ENCODE measurements at regions not wholly inside any gene's neighbourhood (a gene's known extent, or its start where the extent isn't known, plus 50 kb on each side); places are given as distances from the start of the nearest gene placed in this dataset.
A peak's percentile ranks its signal among the peaks of the same experiment; 100 is the strongest.

DNA sequence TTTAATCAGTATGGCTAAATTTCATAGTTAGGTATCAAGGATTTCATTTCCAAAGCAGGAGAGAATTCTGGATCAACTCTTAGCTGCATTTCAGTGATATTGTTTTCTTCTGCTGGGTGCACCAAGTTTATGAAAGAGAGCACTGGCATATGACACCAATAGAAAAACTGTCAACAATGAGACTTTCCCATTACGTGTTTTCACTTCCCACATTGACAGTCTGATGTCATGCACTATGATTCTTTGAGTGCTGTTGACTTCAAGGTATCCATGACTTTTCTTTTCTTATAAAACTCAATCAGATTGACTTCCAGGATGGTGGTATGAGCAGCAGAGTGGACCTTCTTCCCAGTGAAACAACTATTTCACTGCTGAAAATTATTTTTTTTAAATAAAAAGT, 476.1 kb downstream of the EDEM1 start:
- DNase-seq (ENCODE audit: low read depth in 4 of 6, low spot score in 6 of 6) = no peak
- H3K4me1 ChIP-seq (ENCODE audit: control insufficient read depth, insufficient read depth, low read length) = no peaks in the 10 kb centered on the region
- H3K9me3 ChIP-seq (ENCODE audit: control insufficient read depth, insufficient read depth, low read length) = peaks cover 2% of the 10 kb centered on the region
- H3K27me3 ChIP-seq (ENCODE audit: control insufficient read depth, insufficient read depth, low read length) = no peaks in the 10 kb centered on the region
- no peak overlapping the region for H3K4me3 ChIP-seq (ENCODE audit: low read depth, low read length)
- H3K27ac ChIP-seq (ENCODE audit: low read depth, low read length) = no peak overlapping the region
- H3K36me3 ChIP-seq (ENCODE audit: control insufficient read depth, insufficient read depth, low read length) = no peaks in the 10 kb centered on the region
- no CpG with 5 or more reads among the region's 1 CpG for WGBS (ENCODE audit: insufficient coverage)

- Histone ChIP-seq H3K36me3 (ENCODE audit: control insufficient read depth, insufficient read depth, low read length) (no peaks in the 10 kb centered on the region), H3K27me3 (ENCODE audit: control insufficient read depth, insufficient read depth, low read length) (no peaks in the 10 kb centered on the region), H3K4me3 (ENCODE audit: low read depth, low read length) (no peak overlapping the region), H3K4me1 (ENCODE audit: control insufficient read depth, insufficient read depth, low read length) (no peaks in the 10 kb centered on the region), H3K9me3 (ENCODE audit: control insufficient read depth, insufficient read depth, low read length) (peaks cover 5% of the 10 kb centered on the region), H3K27ac (ENCODE audit: low read depth, low read length) (no peak overlapping the region)
- no peak for DNase-seq (ENCODE audit: low read depth in 4 of 6, low spot score in 6 of 6)
- WGBS (ENCODE audit: insufficient coverage) = no CpG with 5 or more reads among the region's 4 CpGs
Measured at GRCh38 chr3:5666455-5666854, 478.9 kb downstream of the EDEM1 start.

- WGBS (ENCODE audit: insufficient coverage) = no CpG with 5 or more reads among the region's 3 CpGs
- H3K27ac ChIP-seq (ENCODE audit: low read depth, low read length) = no peak overlapping the region
Measured at GRCh38 chr3:5673521-5673920, 486.0 kb downstream of the EDEM1 start.

DNA sequence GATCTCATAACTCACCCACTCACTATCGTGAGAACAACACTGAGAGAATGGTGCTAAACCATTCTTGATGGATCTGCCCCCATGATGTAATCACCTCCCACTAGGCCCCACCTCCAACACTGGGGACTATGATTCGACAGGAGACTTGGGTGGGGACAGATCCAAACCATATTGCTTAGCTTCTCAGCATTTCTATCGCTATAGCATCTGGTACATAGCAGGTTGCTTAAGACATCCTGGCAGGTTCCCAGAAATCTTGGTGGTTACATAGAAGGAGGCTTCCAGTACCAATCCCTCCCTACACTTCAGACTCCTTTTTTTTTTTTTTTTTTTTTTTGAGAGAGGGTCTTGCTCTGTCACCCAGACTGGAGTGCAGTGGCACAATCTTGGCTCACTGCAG, 487.8 kb downstream of the EDEM1 start:
- DNase-seq (ENCODE audit: low read depth in 4 of 6, low spot score in 6 of 6) = peak in 1 of 6 donors; percentile 23
- H3K36me3 ChIP-seq (ENCODE audit: control insufficient read depth, insufficient read depth, low read length) = no peaks in the 10 kb centered on the region
- WGBS (ENCODE audit: insufficient coverage) = no CpG with 5 or more reads among the region's 3 CpGs
- peaks cover 3% of the 10 kb centered on the region for H3K9me3 ChIP-seq (ENCODE audit: control insufficient read depth, insufficient read depth, low read length)
- H3K4me3 ChIP-seq (ENCODE audit: low read depth, low read length) = no peak overlapping the region
- H3K27me3 ChIP-seq (ENCODE audit: control insufficient read depth, insufficient read depth, low read length) = no peaks in the 10 kb centered on the region
- no peak overlapping the region for H3K27ac ChIP-seq (ENCODE audit: low read depth, low read length)
- no peaks in the 10 kb centered on the region for H3K4me1 ChIP-seq (ENCODE audit: control insufficient read depth, insufficient read depth, low read length)

More at GRCh38 chr3:5673521-5673920, 486.0 kb downstream of the EDEM1 start:
- DNase-seq (ENCODE audit: low read depth in 4 of 6, low spot score in 6 of 6) = no peak
- no peaks in the 10 kb centered on the region for H3K36me3 ChIP-seq (ENCODE audit: control insufficient read depth, insufficient read depth, low read length)
- no peaks in the 10 kb centered on the region for H3K4me1 ChIP-seq (ENCODE audit: control insufficient read depth, insufficient read depth, low read length)
- no peaks in the 10 kb centered on the region for H3K27me3 ChIP-seq (ENCODE audit: control insufficient read depth, insufficient read depth, low read length)
- H3K4me3 ChIP-seq (ENCODE audit: low read depth, low read length) = no peak overlapping the region
- peaks cover 3% of the 10 kb centered on the region for H3K9me3 ChIP-seq (ENCODE audit: control insufficient read depth, insufficient read depth, low read length)

- no peaks in the 10 kb centered on the region for H3K9me3 ChIP-seq (ENCODE audit: control insufficient read depth, insufficient read depth, low read length)
- H3K27ac ChIP-seq (ENCODE audit: low read depth, low read length) = no peak overlapping the region
- no peaks in the 10 kb centered on the region for H3K36me3 ChIP-seq (ENCODE audit: control insufficient read depth, insufficient read depth, low read length)
- DNase-seq (ENCODE audit: low read depth in 4 of 6, low spot score in 6 of 6) = no peak
- H3K4me1 ChIP-seq (ENCODE audit: control insufficient read depth, insufficient read depth, low read length) = no peaks in the 10 kb centered on the region
- WGBS (ENCODE audit: insufficient coverage) = 80% methylated on average over 5 of the region's 6 CpGs
- no peak overlapping the region for H3K4me3 ChIP-seq (ENCODE audit: low read depth, low read length)
- no peaks in the 10 kb centered on the region for H3K27me3 ChIP-seq (ENCODE audit: control insufficient read depth, insufficient read depth, low read length)
Measured at GRCh38 chr3:5677555-5677954, 490.0 kb downstream of the EDEM1 start.

- Histone ChIP-seq H3K4me1 (ENCODE audit: control insufficient read depth, insufficient read depth, low read length) (no peaks in the 10 kb centered on the region), H3K36me3 (ENCODE audit: control insufficient read depth, insufficient read depth, low read length) (no peaks in the 10 kb centered on the region), H3K27me3 (ENCODE audit: control insufficient read depth, insufficient read depth, low read length) (no peaks in the 10 kb centered on the region), H3K9me3 (ENCODE audit: control insufficient read depth, insufficient read depth, low read length) (no peaks in the 10 kb centered on the region), H3K4me3 (ENCODE audit: low read depth, low read length) (no peak overlapping the region), H3K27ac (ENCODE audit: low read depth, low read length) (no peak overlapping the region)
- DNase-seq (ENCODE audit: low read depth in 4 of 6, low spot score in 6 of 6) = no peak
- no CpG with 5 or more reads among the region's 2 CpGs for WGBS (ENCODE audit: insufficient coverage)
Measured at GRCh38 chr3:5678248-5678647, 490.7 kb downstream of the EDEM1 start.

DNA sequence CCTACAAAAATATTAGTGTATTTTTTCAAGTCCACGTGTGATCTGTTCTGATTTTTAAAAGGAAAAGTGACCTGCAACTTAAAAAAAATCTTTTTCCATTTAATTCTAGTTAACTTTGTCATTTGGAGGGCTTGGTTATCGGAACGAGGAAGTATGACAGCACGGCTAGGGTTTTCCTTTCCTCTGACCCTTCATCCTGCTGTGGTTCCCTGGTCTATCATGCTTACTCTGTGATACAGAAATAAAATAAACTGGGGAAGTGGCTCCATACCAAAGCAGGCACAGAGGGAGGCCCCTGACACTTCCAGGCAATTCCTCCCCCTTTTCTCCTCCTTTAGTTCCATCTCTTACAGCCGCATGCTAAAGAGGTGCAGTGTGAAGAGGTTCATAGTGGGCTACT, 491.3 kb downstream of the EDEM1 start:
- no peaks in the 10 kb centered on the region for H3K4me1 ChIP-seq (ENCODE audit: control insufficient read depth, insufficient read depth, low read length)
- no peak for DNase-seq (ENCODE audit: low read depth in 4 of 6, low spot score in 6 of 6)
- H3K9me3 ChIP-seq (ENCODE audit: control insufficient read depth, insufficient read depth, low read length) = no peaks in the 10 kb centered on the region
- H3K27ac ChIP-seq (ENCODE audit: low read depth, low read length) = no peak overlapping the region
- no peaks in the 10 kb centered on the region for H3K27me3 ChIP-seq (ENCODE audit: control insufficient read depth, insufficient read depth, low read length)
- no peak overlapping the region for H3K4me3 ChIP-seq (ENCODE audit: low read depth, low read length)
- no peaks in the 10 kb centered on the region for H3K36me3 ChIP-seq (ENCODE audit: control insufficient read depth, insufficient read depth, low read length)
- 86% methylated on average over 1 of the region's 5 CpGs for WGBS (ENCODE audit: insufficient coverage)

- 77% methylated on average over 1 of the region's 3 CpGs for WGBS (ENCODE audit: insufficient coverage)
- no peaks in the 10 kb centered on the region for H3K36me3 ChIP-seq (ENCODE audit: control insufficient read depth, insufficient read depth, low read length)
- no peak overlapping the region for H3K27ac ChIP-seq (ENCODE audit: low read depth, low read length)
- no peaks in the 10 kb centered on the region for H3K9me3 ChIP-seq (ENCODE audit: control insufficient read depth, insufficient read depth, low read length)
- H3K27me3 ChIP-seq (ENCODE audit: control insufficient read depth, insufficient read depth, low read length) = no peaks in the 10 kb centered on the region
- no peak overlapping the region for H3K4me3 ChIP-seq (ENCODE audit: low read depth, low read length)
- H3K4me1 ChIP-seq (ENCODE audit: control insufficient read depth, insufficient read depth, low read length) = no peaks in the 10 kb centered on the region
- no peak for DNase-seq (ENCODE audit: low read depth in 4 of 6, low spot score in 6 of 6)
Measured at GRCh38 chr3:5687230-5687629, 499.7 kb downstream of the EDEM1 start.

DNA sequence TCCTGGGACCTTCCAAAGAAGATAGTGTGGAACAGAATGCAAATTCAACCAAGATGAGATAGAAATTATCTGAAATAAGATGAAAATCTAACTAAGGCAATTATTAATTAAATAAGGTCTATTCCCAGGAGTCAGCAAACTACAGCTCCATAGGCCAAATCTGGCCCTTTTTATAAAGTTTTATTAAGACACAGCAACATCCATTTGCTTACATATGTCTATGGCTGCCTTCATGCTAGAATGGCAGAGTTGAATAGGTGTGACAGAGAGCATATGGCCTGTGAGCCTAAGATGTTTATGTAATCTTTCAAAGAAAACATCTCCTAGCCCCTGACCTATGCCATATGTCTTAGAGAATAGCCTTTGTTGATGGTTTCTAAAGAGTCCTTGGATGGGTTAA, 503.0 kb downstream of the EDEM1 start:
- Histone ChIP-seq H3K27ac (ENCODE audit: low read depth, low read length) (no peak overlapping the region), H3K27me3 (ENCODE audit: control insufficient read depth, insufficient read depth, low read length) (no peaks in the 10 kb centered on the region), H3K4me1 (ENCODE audit: control insufficient read depth, insufficient read depth, low read length) (no peaks in the 10 kb centered on the region), H3K9me3 (ENCODE audit: control insufficient read depth, insufficient read depth, low read length) (no peaks in the 10 kb centered on the region), H3K4me3 (ENCODE audit: low read depth, low read length) (no peak overlapping the region), H3K36me3 (ENCODE audit: control insufficient read depth, insufficient read depth, low read length) (no peaks in the 10 kb centered on the region)
- DNase-seq (ENCODE audit: low read depth in 4 of 6, low spot score in 6 of 6) = no peak

- WGBS (ENCODE audit: insufficient coverage) = 67% methylated on average over 2 of the region's 3 CpGs
- Histone ChIP-seq H3K27me3 (ENCODE audit: control insufficient read depth, insufficient read depth, low read length) (no peaks in the 10 kb centered on the region), H3K27ac (ENCODE audit: low read depth, low read length) (no peak overlapping the region), H3K36me3 (ENCODE audit: control insufficient read depth, insufficient read depth, low read length) (no peaks in the 10 kb centered on the region), H3K4me3 (ENCODE audit: low read depth, low read length) (no peak overlapping the region), H3K9me3 (ENCODE audit: control insufficient read depth, insufficient read depth, low read length) (no peaks in the 10 kb centered on the region), H3K4me1 (ENCODE audit: control insufficient read depth, insufficient read depth, low read length) (no peaks in the 10 kb centered on the region)
- no peak for DNase-seq (ENCODE audit: low read depth in 4 of 6, low spot score in 6 of 6)
Measured at GRCh38 chr3:5690904-5691532, 503.5 kb downstream of the EDEM1 start.
